CD14-positive monocyte (primary cell): ENCODE measurements at regions not wholly inside any gene's neighbourhood (a gene's known extent, or its start where the extent isn't known, plus 50 kb on each side); places are given as distances from the start of the nearest gene placed in this dataset.

Experiments
- DNase-seq, 3 donors: peaks; one replicate each; pipeline ENCODE4 v3.0.0-alpha.2; 2011 to 2022
- H2AFZ ChIP-seq: 2 replicates; pipeline ENCODE4 v1.6.0; 2012; ENCODE audit warnings: mild to moderate bottlenecking, low read depth, low read length, inconsistent platforms; ENCODE audit not compliant: insufficient read depth, poor library complexity, severe bottlenecking
- H3K27ac ChIP-seq, 2 donors: 1 replicate in 1 of 2; 2 replicates in 1 of 2; pipeline ENCODE4 v1.5.1; 2012 to 2013; ENCODE audit warnings: low read length in 2 of 2, control low read depth in 1 of 2, inconsistent platforms in 1 of 2, low read depth in 1 of 2, mild to moderate bottlenecking in 1 of 2
- H3K27me3 ChIP-seq, 2 donors: one replicate each; pipeline versions ENCODE4 v1.6.0 to v1.6.1; 2011 to 2013; ENCODE audit warnings: low read length in 2 of 2; ENCODE audit not compliant: control insufficient read depth in 2 of 2, insufficient read depth in 2 of 2
- H3K36me3 ChIP-seq, 2 donors: replicated peaks in 1 of 2; 1 replicate in 1 of 2; 2 replicates in 1 of 2; pipeline versions ENCODE4 v1.5.1 to v1.6.1; 2012 to 2013; ENCODE audit warnings: low read length in 2 of 2, control low read depth in 1 of 2, inconsistent platforms in 1 of 2, mild to moderate bottlenecking in 1 of 2; ENCODE audit not compliant: insufficient read depth in 2 of 2, control insufficient read depth in 1 of 2
- H3K4me1 ChIP-seq, 2 donors: 1 replicate in 1 of 2; 2 replicates in 1 of 2; pipeline versions ENCODE4 v1.5.1 to v1.6.1; 2012 to 2013; ENCODE audit warnings: low read length in 2 of 2, control low read depth in 1 of 2, inconsistent platforms in 1 of 2, mild to moderate bottlenecking in 1 of 2, moderate library complexity in 1 of 2; ENCODE audit not compliant: insufficient read depth in 2 of 2, control insufficient read depth in 1 of 2
- H3K4me2 ChIP-seq: replicated peaks from 2 replicates; pipeline ENCODE3; 2012; ENCODE audit warnings: low read length, moderate library complexity, mild to moderate bottlenecking; ENCODE audit not compliant: poor library complexity, severe bottlenecking; ENCODE audit errors: extremely low read depth
- H3K4me3 ChIP-seq, 3 experiments: fragments of 200-600 bp in 1 of 3; sonication (generic) in 1 of 3; replicated peaks in 1 of 3; 1 replicate in 2 of 3; 2 replicates in 1 of 3; pipeline ENCODE4 v1.5.1; 2011 to 2013; ENCODE audit warnings: low read length in 3 of 3, mild to moderate bottlenecking in 3 of 3, control low read depth in 2 of 3, low read depth in 2 of 3, inconsistent platforms in 1 of 3, moderate library complexity in 1 of 3
- H3K79me2 ChIP-seq: 2 replicates; pipeline ENCODE4 v1.6.0; 2012; ENCODE audit warnings: mild to moderate bottlenecking, control low read depth, inconsistent platforms, low read length, moderate library complexity; ENCODE audit not compliant: insufficient read depth
- H3K9ac ChIP-seq: 2 replicates; pipeline ENCODE4 v1.6.0; 2017; ENCODE audit warnings: low read length, mild to moderate bottlenecking; ENCODE audit not compliant: insufficient read depth, poor library complexity, severe bottlenecking
- H3K9me3 ChIP-seq, 2 donors: replicated peaks in 1 of 2; 1 replicate in 1 of 2; 2 replicates in 1 of 2; pipeline versions ENCODE4 v1.5.1 to v1.6.1; 2012 to 2013; ENCODE audit warnings: low read length in 2 of 2, control low read depth in 1 of 2; ENCODE audit not compliant: control insufficient read depth in 1 of 2, insufficient read depth in 1 of 2
- H4K20me1 ChIP-seq: 2 replicates; pipeline ENCODE4 v1.6.0; 2012; ENCODE audit warnings: mild to moderate bottlenecking, low read length, control low read depth, moderate library complexity; ENCODE audit not compliant: insufficient read depth
- H3K27ac Mint-ChIP-seq, 7 donors: one replicate each; pipeline ENCODE4 v1.8.0; 2020; ENCODE audit warnings: mild to moderate bottlenecking in 7 of 7, mixed read lengths in 7 of 7, moderate library complexity in 6 of 7, inconsistent platforms in 2 of 7
- H3K27me3 Mint-ChIP-seq, 3 donors: one replicate each; pipeline ENCODE4 v1.8.0; 2021 to 2022; ENCODE audit warnings: low read depth in 3 of 3, mild to moderate bottlenecking in 3 of 3, mixed read lengths in 3 of 3, moderate library complexity in 3 of 3, inconsistent platforms in 1 of 3
- H3K36me3 Mint-ChIP-seq, 2 donors: one replicate each; pipeline ENCODE4 v1.8.0; 2020; ENCODE audit warnings: mixed read lengths in 2 of 2, inconsistent platforms in 1 of 2, mild to moderate bottlenecking in 1 of 2
- H3K4me1 Mint-ChIP-seq: one replicate; pipeline ENCODE4 v1.8.0; 2020; ENCODE audit warnings: mild to moderate bottlenecking, mixed read lengths
- H3K4me3 Mint-ChIP-seq, 2 donors: one replicate each; pipeline ENCODE4 v1.8.0; 2020; ENCODE audit warnings: mild to moderate bottlenecking in 2 of 2, mixed read lengths in 2 of 2, moderate library complexity in 1 of 2
- H3K9me3 Mint-ChIP-seq, 7 donors: one replicate each; pipeline ENCODE4 v1.8.0; 2020 to 2022; ENCODE audit warnings: mixed read lengths in 7 of 7, mild to moderate bottlenecking in 6 of 7, moderate library complexity in 6 of 7, inconsistent platforms in 2 of 7
- WGBS: methylation state at CpG from one replicate; pipeline ENCODE4 v1.1.5; 2013; ENCODE audit warnings: missing lambda C conversion rate; ENCODE audit not compliant: insufficient coverage; 5-methylcytosine and 5-hydroxymethylcytosine counted together
- intact Hi-C, 2 donors: fragments of 100-400 bp; cut with micrococcal nuclease; formaldehyde crosslinking; loops; one replicate each; pipeline versions ENCODE4 v1.15.0 to v1.15.1; 2023
- TF ChIP-seq, protein P1 (sequence below): fragments of 200-600 bp; IDR thresholded peaks from one replicate; pipeline ENCODE4 v1.8.0; 2022; ENCODE audit warnings: antibody characterized with exemption, mild to moderate bottlenecking

DNA sequence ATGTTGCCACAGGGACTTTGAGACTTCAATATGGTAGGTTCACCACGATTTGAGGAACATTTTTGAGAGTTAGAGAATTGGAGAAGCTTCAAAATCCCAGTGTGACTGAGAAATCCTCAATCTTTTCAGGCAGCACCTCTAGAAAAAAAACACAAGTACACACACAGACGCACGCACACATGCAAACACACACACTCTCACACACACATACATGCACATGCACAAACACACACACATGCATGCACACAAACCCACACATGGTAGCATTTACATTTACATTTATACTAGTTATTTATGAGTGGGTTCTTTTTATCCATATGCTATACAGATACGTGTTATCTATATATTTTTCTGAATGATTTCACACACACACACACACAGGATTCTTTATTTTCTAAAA, 901.9 kb downstream of the GATA3 start:
- no peaks in the 10 kb centered on the region for H3K27me3 ChIP-seq
- H3K27ac ChIP-seq = no peak overlapping the region
- Mint-ChIP-seq H3K9me3 (peaks cover 0 to 7% (median 2%) of the 10 kb centered on the region in 7 donors), H3K27me3 (no peaks in the 10 kb centered on the region), H3K4me3 (no peak overlapping the region), H3K36me3 (no peaks in the 10 kb centered on the region), H3K4me1 (no peaks in the 10 kb centered on the region), H3K27ac (no peak overlapping the region)
- intact Hi-C loops = no loop called here
- TF ChIP-seq, protein P1, sequence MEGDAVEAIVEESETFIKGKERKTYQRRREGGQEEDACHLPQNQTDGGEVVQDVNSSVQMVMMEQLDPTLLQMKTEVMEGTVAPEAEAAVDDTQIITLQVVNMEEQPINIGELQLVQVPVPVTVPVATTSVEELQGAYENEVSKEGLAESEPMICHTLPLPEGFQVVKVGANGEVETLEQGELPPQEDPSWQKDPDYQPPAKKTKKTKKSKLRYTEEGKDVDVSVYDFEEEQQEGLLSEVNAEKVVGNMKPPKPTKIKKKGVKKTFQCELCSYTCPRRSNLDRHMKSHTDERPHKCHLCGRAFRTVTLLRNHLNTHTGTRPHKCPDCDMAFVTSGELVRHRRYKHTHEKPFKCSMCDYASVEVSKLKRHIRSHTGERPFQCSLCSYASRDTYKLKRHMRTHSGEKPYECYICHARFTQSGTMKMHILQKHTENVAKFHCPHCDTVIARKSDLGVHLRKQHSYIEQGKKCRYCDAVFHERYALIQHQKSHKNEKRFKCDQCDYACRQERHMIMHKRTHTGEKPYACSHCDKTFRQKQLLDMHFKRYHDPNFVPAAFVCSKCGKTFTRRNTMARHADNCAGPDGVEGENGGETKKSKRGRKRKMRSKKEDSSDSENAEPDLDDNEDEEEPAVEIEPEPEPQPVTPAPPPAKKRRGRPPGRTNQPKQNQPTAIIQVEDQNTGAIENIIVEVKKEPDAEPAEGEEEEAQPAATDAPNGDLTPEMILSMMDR = no peak
- H3K36me3 ChIP-seq = no peaks in the 10 kb centered on the region
- no peak overlapping the region for H3K4me2 ChIP-seq
- H3K9me3 ChIP-seq = no peaks in the 10 kb centered on the region
- H2AFZ ChIP-seq = no peak overlapping the region
- WGBS = no CpG with 5 or more reads among the region's 4 CpGs
- no peaks in the 10 kb centered on the region for H3K4me1 ChIP-seq
- no peaks in the 10 kb centered on the region for H4K20me1 ChIP-seq
- no peak overlapping the region for H3K4me3 ChIP-seq
- DNase-seq = no peak
- no peaks in the 10 kb centered on the region for H3K79me2 ChIP-seq
- H3K9ac ChIP-seq = no peak overlapping the region

DNA sequence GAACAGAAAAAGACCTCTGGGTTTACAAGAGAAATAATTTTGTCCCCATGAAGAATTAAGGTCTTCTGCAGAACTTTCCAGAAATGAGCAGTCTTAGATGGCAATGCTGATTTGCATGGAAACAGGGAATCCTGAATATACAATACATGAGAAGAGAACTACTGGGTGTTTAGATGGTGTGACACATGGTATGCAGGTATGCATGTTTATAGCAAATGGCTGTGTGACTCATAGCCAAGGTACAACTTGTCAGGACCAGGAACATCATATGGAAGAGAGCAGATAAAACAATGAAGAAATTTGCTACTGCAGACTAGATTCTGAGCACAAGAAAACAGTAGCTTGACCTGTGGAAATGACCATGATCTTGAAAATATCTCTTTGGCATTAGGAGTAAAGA, 907.8 kb downstream of the GATA3 start:
- Histone ChIP-seq H3K4me1 (no peaks in the 10 kb centered on the region), H3K27me3 (no peaks in the 10 kb centered on the region), H2AFZ (no peak overlapping the region), H4K20me1 (no peaks in the 10 kb centered on the region), H3K36me3 (no peaks in the 10 kb centered on the region), H3K9ac (no peak overlapping the region), H3K27ac (no peak overlapping the region), H3K9me3 (no peaks in the 10 kb centered on the region), H3K4me2 (no peak overlapping the region), H3K79me2 (no peaks in the 10 kb centered on the region), H3K4me3 (no peak overlapping the region)
- Mint-ChIP-seq H3K27ac (no peak overlapping the region), H3K9me3 (peaks cover 0 to 2% (median under 1%) of the 10 kb centered on the region in 7 donors), H3K27me3 (no peaks in the 10 kb centered on the region), H3K4me3 (no peak overlapping the region), H3K4me1 (no peaks in the 10 kb centered on the region), H3K36me3 (no peaks in the 10 kb centered on the region)
- intact Hi-C loops = no loop called here
- DNase-seq = no peak
- TF ChIP-seq, protein P1 = no peak
